ENCODE measurements at regions not wholly inside any gene's neighbourhood (a gene's known extent, or its start where the extent isn't known, plus 50 kb on each side); places are given as distances from the start of the nearest gene placed in this dataset.
"Not testable (repeated sequence)": the region's sequence is repeated elsewhere in the genome, so short reads cannot be mapped to it uniquely, and the experiment has no call there.

DNA sequence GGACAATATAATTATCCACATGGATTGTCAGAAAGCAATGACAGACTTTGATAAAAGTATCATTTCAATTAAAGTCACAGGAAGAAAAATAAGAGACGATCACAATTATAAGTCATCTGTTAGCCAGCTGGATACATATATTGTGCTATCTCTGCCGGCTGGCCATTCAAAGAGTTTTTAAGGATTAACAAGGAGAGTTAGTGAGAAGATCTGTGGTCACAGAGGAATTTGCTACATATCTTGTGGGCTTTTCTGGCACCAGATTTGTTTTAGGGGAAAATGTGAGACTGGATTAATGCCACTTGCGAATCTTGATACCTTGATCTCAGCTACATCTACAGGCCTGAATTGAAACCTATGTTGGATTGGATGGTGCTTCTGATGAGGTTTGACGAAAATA is 90.9 kb upstream of the MANSC4 start:
- Mint-ChIP-seq H3K27ac (peak overlapping the region; percentile 63), H3K4me3 (peak overlapping the region; percentile 53), H3K27me3 (no peaks in the 10 kb centered on the region), H3K9me3 (peaks cover 15% of the 10 kb centered on the region), H3K4me1 (peaks cover 41% of the 10 kb centered on the region), H3K36me3 (peaks cover 5% of the 10 kb centered on the region)

DNA sequence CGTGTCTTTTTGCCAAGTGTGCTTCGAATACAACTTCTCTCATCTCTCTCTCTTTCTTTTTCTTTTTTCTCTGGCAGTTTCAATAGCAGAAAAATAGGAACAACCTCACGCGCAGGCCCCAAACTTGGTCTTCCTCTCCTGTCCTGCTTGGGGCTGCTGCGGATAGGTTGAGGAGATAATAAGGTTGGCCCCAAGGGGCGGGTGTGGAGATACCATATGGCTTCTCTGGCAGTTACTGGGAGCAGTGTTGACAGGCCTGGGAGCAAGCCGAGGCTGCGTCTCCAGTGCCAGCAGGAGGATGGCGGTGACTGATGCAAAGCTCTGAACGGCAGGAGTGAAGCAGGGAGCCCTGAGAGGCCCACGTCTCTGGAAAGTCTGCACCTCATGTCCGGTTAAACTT is 89.5 kb upstream of the MANSC4 start:
- H3K27ac Mint-ChIP-seq = no peak overlapping the region
- peaks cover 39% of the 10 kb centered on the region for H3K4me1 Mint-ChIP-seq
- no peaks in the 10 kb centered on the region for H3K27me3 Mint-ChIP-seq
- no peak overlapping the region for H3K4me3 Mint-ChIP-seq
- peaks cover 3% of the 10 kb centered on the region for H3K36me3 Mint-ChIP-seq
- peaks cover 6% of the 10 kb centered on the region for H3K9me3 Mint-ChIP-seq

GRCh38 chr12:27868139-27868538 is 88.1 kb upstream of the MANSC4 start:
- Mint-ChIP-seq H3K27ac (no peak overlapping the region), H3K9me3 (peaks cover 6% of the 10 kb centered on the region), H3K4me3 (no peak overlapping the region), H3K36me3 (peaks cover 4% of the 10 kb centered on the region), H3K27me3 (no peaks in the 10 kb centered on the region), H3K4me1 (peaks cover 49% of the 10 kb centered on the region)

- no peaks in the 10 kb centered on the region for H3K9me3 Mint-ChIP-seq
- H3K36me3 Mint-ChIP-seq = peaks cover 1% of the 10 kb centered on the region
- no peak overlapping the region for H3K4me3 Mint-ChIP-seq
- H3K27ac Mint-ChIP-seq = no peak overlapping the region
- no peaks in the 10 kb centered on the region for H3K27me3 Mint-ChIP-seq
- peaks cover 41% of the 10 kb centered on the region for H3K4me1 Mint-ChIP-seq
These were observed 86.5 kb upstream of the MANSC4 start for GRCh38 chr12:27866373-27867101.

DNA sequence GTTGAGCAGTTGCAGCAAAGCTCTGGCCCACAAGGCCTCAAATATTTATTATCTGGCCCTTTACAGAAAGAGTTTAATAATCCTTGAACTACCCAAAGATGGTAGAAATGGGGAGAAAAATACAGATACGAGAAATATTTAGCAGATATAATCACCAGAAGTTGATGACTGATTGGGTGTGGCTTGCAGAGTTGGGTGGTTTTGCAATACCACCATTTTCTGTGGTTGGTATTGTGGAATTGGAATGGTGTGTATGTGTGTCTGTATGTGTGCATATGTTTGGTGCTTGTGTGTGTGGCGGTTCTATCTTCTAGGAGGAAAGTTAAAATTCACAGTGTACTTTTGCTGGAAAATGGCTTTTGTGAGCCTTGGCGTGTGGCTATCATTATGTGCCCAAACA is 85.4 kb upstream of the MANSC4 start:
- Mint-ChIP-seq H3K4me3 (no peak overlapping the region), H3K27me3 (no peaks in the 10 kb centered on the region), H3K4me1 (peaks cover 29% of the 10 kb centered on the region), H3K27ac (no peak overlapping the region), H3K9me3 (no peaks in the 10 kb centered on the region), H3K36me3 (peaks cover 1% of the 10 kb centered on the region)

DNA sequence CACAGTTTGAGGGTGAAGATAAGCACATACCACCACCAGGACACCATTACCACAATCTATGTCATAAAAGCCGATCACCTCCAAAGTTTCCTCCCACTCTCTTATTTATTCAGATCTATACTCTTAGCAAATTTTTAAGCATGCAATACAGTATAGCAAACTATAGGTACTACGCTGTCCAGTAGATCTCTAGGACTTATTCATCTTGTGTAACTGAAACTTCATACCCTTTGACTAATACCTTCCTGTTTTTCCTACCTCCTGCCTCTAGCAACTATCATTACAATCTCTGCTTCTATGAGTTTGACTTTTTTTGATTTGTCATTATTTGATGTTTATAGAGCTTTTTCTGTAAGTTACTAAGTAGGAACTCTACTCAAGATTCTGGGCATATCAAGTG is 84.5 kb upstream of the MANSC4 start:
- no peak overlapping the region for H3K27ac Mint-ChIP-seq
- peaks cover 1% of the 10 kb centered on the region for H3K36me3 Mint-ChIP-seq
- H3K4me1 Mint-ChIP-seq = peaks cover 24% of the 10 kb centered on the region
- H3K27me3 Mint-ChIP-seq = no peaks in the 10 kb centered on the region
- peak overlapping the region; percentile 62 for H3K4me3 Mint-ChIP-seq
- H3K9me3 Mint-ChIP-seq = no peaks in the 10 kb centered on the region

- H3K36me3 Mint-ChIP-seq = peaks cover 1% of the 10 kb centered on the region
- H3K27me3 Mint-ChIP-seq = peaks cover 1% of the 10 kb centered on the region
- H3K4me1 Mint-ChIP-seq = peaks cover 24% of the 10 kb centered on the region
- H3K27ac Mint-ChIP-seq = no peak overlapping the region
- no peak overlapping the region for H3K4me3 Mint-ChIP-seq
- H3K9me3 Mint-ChIP-seq = no peaks in the 10 kb centered on the region
These were observed 83.8 kb upstream of the MANSC4 start for GRCh38 chr12:27863839-27864238.

- H3K27me3 Mint-ChIP-seq = peaks cover 1% of the 10 kb centered on the region
- H3K27ac Mint-ChIP-seq = peak overlapping the region; percentile 60
- H3K4me3 Mint-ChIP-seq = no peak overlapping the region
- peaks cover 1% of the 10 kb centered on the region for H3K36me3 Mint-ChIP-seq
- no peaks in the 10 kb centered on the region for H3K9me3 Mint-ChIP-seq
- peaks cover 24% of the 10 kb centered on the region for H3K4me1 Mint-ChIP-seq
These were observed 81.6 kb upstream of the MANSC4 start for GRCh38 chr12:27861428-27862167.

- H3K9me3 Mint-ChIP-seq = no peaks in the 10 kb centered on the region
- H3K27ac Mint-ChIP-seq = no peak overlapping the region
- peaks cover 1% of the 10 kb centered on the region for H3K27me3 Mint-ChIP-seq
- peaks cover 1% of the 10 kb centered on the region for H3K36me3 Mint-ChIP-seq
- peaks cover 14% of the 10 kb centered on the region for H3K4me1 Mint-ChIP-seq
- H3K4me3 Mint-ChIP-seq = no peak overlapping the region
These were observed 79.6 kb upstream of the MANSC4 start for GRCh38 chr12:27859648-27860047.

DNA sequence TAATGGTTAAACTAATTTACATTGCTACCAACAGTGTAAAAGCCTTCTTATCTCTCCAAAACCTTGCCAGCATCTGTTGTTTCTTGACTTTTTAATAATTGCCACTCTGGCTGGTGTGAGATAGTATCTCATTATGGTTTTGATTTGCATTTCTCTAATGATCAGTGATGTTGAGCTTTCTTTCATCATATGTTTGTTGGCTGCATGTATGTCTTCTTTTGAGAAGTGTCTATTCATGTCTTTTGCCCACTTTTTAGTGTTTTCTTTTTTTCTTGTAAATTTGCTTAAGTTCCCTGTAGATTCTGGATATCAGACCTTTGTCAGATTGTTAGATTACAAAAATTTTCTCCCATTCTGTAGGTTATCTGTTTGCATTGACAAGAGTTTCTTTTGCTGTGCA is 77.0 kb upstream of the MANSC4 start:
- not testable (repeated sequence) for H3K27me3 Mint-ChIP-seq, H3K27ac Mint-ChIP-seq, H3K36me3 Mint-ChIP-seq, H3K4me3 Mint-ChIP-seq, H3K9me3 Mint-ChIP-seq, H3K4me1 Mint-ChIP-seq

DNA sequence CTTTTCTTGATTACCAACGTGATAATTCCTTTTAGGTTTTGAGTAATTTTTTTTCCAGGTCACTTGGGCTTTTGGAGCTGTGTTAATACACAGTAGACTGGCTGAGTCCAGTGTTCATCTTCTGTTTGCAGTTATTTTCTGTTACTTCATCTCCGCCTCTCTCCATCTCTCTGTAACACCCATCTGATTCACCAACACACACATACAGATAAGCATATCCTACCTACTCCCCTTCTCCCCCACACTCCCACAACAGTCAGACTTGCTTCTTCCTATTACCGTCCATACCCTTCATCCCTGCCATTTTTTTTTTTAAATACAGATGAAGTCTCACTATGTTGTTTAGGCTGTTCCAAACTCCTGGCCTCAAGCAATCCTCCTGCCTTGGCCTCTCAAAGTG is 72.7 kb upstream of the MANSC4 start:
- Mint-ChIP-seq H3K4me3 (no peak overlapping the region), H3K27me3 (no peaks in the 10 kb centered on the region), H3K4me1 (no peaks in the 10 kb centered on the region), H3K9me3 (peaks cover 10% of the 10 kb centered on the region), H3K36me3 (peaks cover 5% of the 10 kb centered on the region), H3K27ac (no peak overlapping the region)

Measured in activated naive CD4-positive, alpha-beta T cell treated with anti-CD3 and anti-CD28 coated beads, Interleukin-2, amount 50 U/mL, for 24 hours (primary cell).